SK-N-SH (cell line): ENCODE measurements at regions not wholly inside any gene's neighbourhood (a gene's known extent, or its start where the extent isn't known, plus 50 kb on each side); places are given as distances from the start of the nearest gene placed in this dataset.

ENCODE experiments used
- CTCF ChIA-PET: fragments of 300-600, 350-600 bp; formaldehyde crosslinking; extraction: SDS; loops from one replicate; lab custom pipeline; 2021; lab: Yijun Ruan, JAX
- POLR2A ChIA-PET: fragments of 350-600 bp; sonication (Branson Sonifier 250); formaldehyde crosslinking; extraction: SDS; loops from one replicate; lab custom pipeline; 2020; ENCODE audit warnings: antibody characterized with exemption, inconsistent platforms; lab: Yijun Ruan, JAX
- DNase-seq: peaks from one replicate; pipeline ENCODE4 v3.0.0; 2012
- H2AFZ ChIP-seq: fragments of 200-600 bp; sonication (generic); 2 replicates; pipeline ENCODE4 v1.8.1; 2016; ENCODE audit warnings: antibody characterized with exemption, mild to moderate bottlenecking, low read depth
- H3F3A ChIP-seq: fragments of 200-600 bp; sonication (generic); replicated peaks from 2 replicates; pipeline ENCODE3; 2016; ENCODE audit warnings: antibody characterized with exemption, mild to moderate bottlenecking; ENCODE audit not compliant: insufficient read depth
- H3K27ac ChIP-seq, 2 experiments: fragments of 200-500 bp in 1 of 2; fragments of 200-600 bp in 1 of 2; sonication (Bioruptor generic) in 1 of 2; sonication (generic), shearing (Covaris generic) in 1 of 2; 2 replicates each; pipeline versions ENCODE4 v1.5.1 to v1.6.1; 2014 to 2016; ENCODE audit warnings: low read depth in 2 of 2, inconsistent platforms in 1 of 2, low read length in 1 of 2, mild to moderate bottlenecking in 1 of 2, mixed read lengths in 1 of 2
- H3K27me3 ChIP-seq: fragments of 200-600 bp; sonication (generic), shearing (Covaris generic); 2 replicates; pipeline ENCODE4 v1.6.1; 2016; ENCODE audit warnings: mixed run types; ENCODE audit not compliant: insufficient read depth
- H3K36me3 ChIP-seq, 2 experiments: fragments of 200-500 bp in 1 of 2; fragments of 200-600 bp in 1 of 2; sonication (Bioruptor generic) in 1 of 2; sonication (generic) in 1 of 2; replicated peaks in 1 of 2; 2 replicates each; pipeline versions ENCODE3 to v1.5.1; 2014 to 2016; ENCODE audit warnings: low read length in 1 of 2, mild to moderate bottlenecking in 1 of 2; ENCODE audit not compliant: insufficient read depth in 2 of 2, control insufficient read depth in 1 of 2
- H3K4me1 ChIP-seq, 2 experiments: fragments of 200-500 bp in 1 of 2; fragments of 200-600 bp in 1 of 2; sonication (Bioruptor generic) in 1 of 2; sonication (generic), shearing (Covaris generic) in 1 of 2; 2 replicates each; pipeline versions ENCODE4 v1.5.1 to v1.6.1; 2014 to 2016; ENCODE audit warnings: low read depth in 1 of 2, low read length in 1 of 2, mixed run types in 1 of 2; ENCODE audit not compliant: insufficient read depth in 2 of 2, control insufficient read depth in 1 of 2
- H3K4me2 ChIP-seq: fragments of 200-600 bp; sonication (generic), shearing (Covaris generic); 2 replicates; pipeline ENCODE4 v1.6.1; 2017; ENCODE audit warnings: mixed run types
- H3K4me3 ChIP-seq, 2 experiments: fragments of 200-500 bp in 1 of 2; fragments of 200-600 bp in 1 of 2; sonication (Bioruptor generic) in 1 of 2; sonication (generic), shearing (Covaris generic) in 1 of 2; 2 replicates each; pipeline versions ENCODE4 v1.5.1 to v1.8.1; 2014 to 2016; ENCODE audit warnings: low read depth in 2 of 2, inconsistent platforms in 1 of 2, low read length in 1 of 2, mild to moderate bottlenecking in 1 of 2, mixed read lengths in 1 of 2, moderate library complexity in 1 of 2
- H3K79me2 ChIP-seq: fragments of 200-600 bp; sonication (generic); 2 replicates; pipeline ENCODE4 v1.8.1; 2017; ENCODE audit warnings: mild to moderate bottlenecking; ENCODE audit not compliant: insufficient read depth
- H3K9ac ChIP-seq: fragments of 200-600 bp; sonication (generic); 2 replicates; pipeline ENCODE4 v1.6.1; 2017; ENCODE audit warnings: mixed run types
- H3K9me2 ChIP-seq: fragments of 200-600 bp; sonication (generic); 2 replicates; pipeline ENCODE4 v1.6.1; 2017; ENCODE audit warnings: mixed run types
- H3K9me3 ChIP-seq: fragments of 200-600 bp; sonication (generic); 2 replicates; pipeline ENCODE4 v1.6.1; 2017; ENCODE audit warnings: mixed run types, mild to moderate bottlenecking, moderate library complexity
- H4K20me1 ChIP-seq: fragments of 200-600 bp; sonication (generic); 2 replicates; pipeline ENCODE4 v1.6.1; 2017; ENCODE audit warnings: mild to moderate bottlenecking, mixed run types; ENCODE audit not compliant: insufficient read depth
- FOSL2 ChIP-seq: IDR thresholded peaks from 2 replicates; pipeline ENCODE4 v1.4.0; 2012; ENCODE audit warnings: low read depth, mild to moderate bottlenecking, moderate library complexity, borderline replicate concordance
- FOXJ3 ChIP-seq: sonication (generic); formaldehyde crosslinking; IDR thresholded peaks from 2 replicates; pipeline ENCODE4 v1.5.1; 2020; ENCODE audit warnings: mild to moderate bottlenecking, missing genetic modification reagents
- GABPA ChIP-seq: IDR thresholded peaks from 2 replicates; pipeline ENCODE4 v1.4.0; 2012; ENCODE audit warnings: low read depth, mild to moderate bottlenecking
- NFIC ChIP-seq: IDR thresholded peaks from 2 replicates; pipeline ENCODE4 v1.4.0; 2012; ENCODE audit warnings: borderline replicate concordance
- REST ChIP-seq: IDR thresholded peaks from 2 replicates; pipeline ENCODE4 v1.6.1; 2012; ENCODE audit warnings: mild to moderate bottlenecking, low read depth, low read length, moderate library complexity
- TCF12 ChIP-seq: IDR thresholded peaks from 2 replicates; pipeline ENCODE4 v1.4.0; 2012
- USF2 ChIP-seq: fragments of 150-350 bp; IDR thresholded peaks from 2 replicates; pipeline ENCODE4 v1.6.1; 2017; ENCODE audit warnings: antibody characterized with exemption, low read length, low read depth, borderline replicate concordance
- WGBS: methylation state at CpG from one replicate; pipeline ENCODE4 v1.1.6; 2017; ENCODE audit warnings: low lambda C conversion rate; 5-methylcytosine and 5-hydroxymethylcytosine counted together

GRCh38 chr1:80988926-80989325 is 811.8 kb upstream of the ADGRL2 start:
- H3K27me3 ChIP-seq: no peaks in the 10 kb centered on the region
- WGBS: 78% methylated on average over 4 of the region's 4 CpGs
- no peaks in the 10 kb centered on the region for H3K9me2 ChIP-seq

GRCh38 chr1:80987824-80988223 is 812.9 kb upstream of the ADGRL2 start:
- POLR2A ChIA-PET: no interaction called here
- H2AFZ ChIP-seq: no peak overlapping the region; the same call in 1 of the 2 replicates
- H3K4me2 ChIP-seq: no peak overlapping the region
- H3K27me3 ChIP-seq: no peaks in the 10 kb centered on the region
- WGBS: 63% methylated on average over 1 of the region's 1 CpG
- H3K9me3 ChIP-seq: no peaks in the 10 kb centered on the region
- CTCF ChIA-PET: no interaction called here
- no peaks in the 10 kb centered on the region for H3K79me2 ChIP-seq
- H3K4me1 ChIP-seq: no peaks in the 10 kb centered on the region; a peak in 1 of 4 replicates
- DNase-seq: no peak
- H3K9ac ChIP-seq: no peak overlapping the region
- H3K36me3 ChIP-seq: no peaks in the 10 kb centered on the region
- no peak overlapping the region for H3K4me3 ChIP-seq
- TF ChIP-seq GABPA (no peak), TCF12 (peak; percentile 6; the same call in 1 of the 2 replicates)
- no peaks in the 10 kb centered on the region for H4K20me1 ChIP-seq
- H3K27ac ChIP-seq: no peak overlapping the region
- H3K9me2 ChIP-seq: no peaks in the 10 kb centered on the region
- no peaks in the 10 kb centered on the region for H3F3A ChIP-seq

More at GRCh38 chr1:80988926-80989325, 811.8 kb upstream of the ADGRL2 start:
- Histone ChIP-seq H4K20me1 (no peaks in the 10 kb centered on the region), H3K9me3 (no peaks in the 10 kb centered on the region), H3K36me3 (no peaks in the 10 kb centered on the region)
- TF ChIP-seq NFIC (0 out of 2 replicates have a peak, but pooled peaks have one; percentile 15), USF2 (no peak)
- TF ChIP-seq, all 33 proteins: peak for 1
- CTCF ChIA-PET: interaction anchor here (0.8 kb wide), 1 partner anchor 11 kb away, joined by 5 read pairs; no protein-coding TSS in a partner anchor
- Histone ChIP-seq H2AFZ (no peak overlapping the region), H3K4me1 (no peaks in the 10 kb centered on the region; a peak in 1 of 4 replicates), H3K79me2 (no peaks in the 10 kb centered on the region), H3K4me2 (no peak overlapping the region), H3F3A (no peaks in the 10 kb centered on the region), H3K9ac (no peak overlapping the region), H3K27ac (peak overlapping the region; percentile 55 to 63; a peak in 2 of 4 replicates), H3K4me3 (no peak overlapping the region)
- DNase-seq: no peak
- POLR2A ChIA-PET: no interaction called here

- Histone ChIP-seq H3K4me2 (no peak overlapping the region), H3K27me3 (no peaks in the 10 kb centered on the region), H3K79me2 (no peaks in the 10 kb centered on the region), H3K9me3 (no peaks in the 10 kb centered on the region), H3K36me3 (no peaks in the 10 kb centered on the region), H3K4me1 (no peaks in the 10 kb centered on the region; a peak in 1 of 4 replicates), H3F3A (no peaks in the 10 kb centered on the region), H3K9me2 (no peaks in the 10 kb centered on the region), H3K9ac (no peak overlapping the region), H4K20me1 (no peaks in the 10 kb centered on the region), H3K4me3 (no peak overlapping the region), H2AFZ (no peak overlapping the region), H3K27ac (no peak overlapping the region)
- DNase-seq: no peak
- CTCF ChIA-PET: no interaction called here
- WGBS: 46% methylated on average over 2 of the region's 2 CpGs
- POLR2A ChIA-PET: no interaction called here
- TF ChIP-seq FOXJ3: no peak
- no peak for TF ChIP-seq NFIC
- no peak for TF ChIP-seq FOSL2
- TF ChIP-seq REST: no peak
These were observed 813.6 kb upstream of the ADGRL2 start for GRCh38 chr1:80987106-80987505.
